Neuron (in vitro differentiated cells): ENCODE measurements at regions not wholly inside any gene's neighbourhood (a gene's known extent, or its start where the extent isn't known, plus 50 kb on each side); places are given as distances from the start of the nearest gene placed in this dataset.
"Not testable (repeated sequence)": the region's sequence is repeated elsewhere in the genome, so short reads cannot be mapped to it uniquely, and the experiment has no call there.

Experiments
- H2AFZ ChIP-seq: one replicate; pipeline ENCODE4 v1.6.1; 2013; ENCODE audit warnings: low read depth, mild to moderate bottlenecking, inconsistent platforms, low read length, moderate library complexity
- H3K27me3 ChIP-seq: one replicate; pipeline ENCODE4 v1.6.1; 2013; ENCODE audit warnings: low read length; ENCODE audit not compliant: insufficient read depth
- H3K36me3 ChIP-seq: one replicate; pipeline ENCODE4 v1.6.1; 2013; ENCODE audit warnings: low read length; ENCODE audit not compliant: insufficient read depth
- H3K4me1 ChIP-seq: one replicate; pipeline ENCODE4 v1.6.1; 2013; ENCODE audit warnings: low read length; ENCODE audit not compliant: insufficient read depth
- H3K4me3 ChIP-seq: 2 replicates; pipeline ENCODE4 v1.5.1; 2013; ENCODE audit warnings: mild to moderate bottlenecking, low read length, moderate library complexity
- H3K9me3 ChIP-seq: one replicate; pipeline ENCODE4 v1.6.1; 2013; ENCODE audit warnings: low read length

- no peaks in the 10 kb centered on the region for H3K27me3 ChIP-seq
- no peaks in the 10 kb centered on the region for H3K9me3 ChIP-seq
- no peak overlapping the region for H3K4me3 ChIP-seq
- H3K4me1 ChIP-seq = no peaks in the 10 kb centered on the region
- no peaks in the 10 kb centered on the region for H3K36me3 ChIP-seq
- H2AFZ ChIP-seq = no peak overlapping the region
Measured at GRCh38 chr1:182331387-182331786, 60.2 kb downstream of the GLUL start.

- Histone ChIP-seq H3K36me3 (no peaks in the 10 kb centered on the region), H3K4me3 (no peak overlapping the region), H3K27me3 (no peaks in the 10 kb centered on the region), H3K4me1 (no peaks in the 10 kb centered on the region), H2AFZ (no peak overlapping the region), H3K9me3 (no peaks in the 10 kb centered on the region)
Measured at GRCh38 chr1:182330303-182330702, 61.3 kb downstream of the GLUL start.

GRCh38 chr1:182329471-182329870 lies 62.1 kb downstream of the GLUL start:
- Histone ChIP-seq H3K36me3 (no peaks in the 10 kb centered on the region), H3K4me1 (no peaks in the 10 kb centered on the region), H2AFZ (no peak overlapping the region), H3K9me3 (no peaks in the 10 kb centered on the region), H3K4me3 (no peak overlapping the region), H3K27me3 (no peaks in the 10 kb centered on the region)

GRCh38 chr1:182328591-182328990 lies 63.0 kb downstream of the GLUL start:
- H3K9me3 ChIP-seq = no peaks in the 10 kb centered on the region
- H3K27me3 ChIP-seq = no peaks in the 10 kb centered on the region
- no peak overlapping the region for H2AFZ ChIP-seq
- H3K36me3 ChIP-seq = no peaks in the 10 kb centered on the region
- no peak overlapping the region for H3K4me3 ChIP-seq
- H3K4me1 ChIP-seq = no peaks in the 10 kb centered on the region

GRCh38 chr1:182325339-182325738 lies 66.3 kb downstream of the GLUL start:
- H3K27me3 ChIP-seq = no peaks in the 10 kb centered on the region
- no peak overlapping the region for H3K4me3 ChIP-seq
- no peak overlapping the region for H2AFZ ChIP-seq
- no peaks in the 10 kb centered on the region for H3K4me1 ChIP-seq
- H3K36me3 ChIP-seq = no peaks in the 10 kb centered on the region
- H3K9me3 ChIP-seq = no peaks in the 10 kb centered on the region

GRCh38 chr1:182321532-182321931 lies 70.1 kb downstream of the GLUL start:
- H2AFZ ChIP-seq, H3K36me3 ChIP-seq, H3K4me1 ChIP-seq, H3K27me3 ChIP-seq, H3K4me3 ChIP-seq, H3K9me3 ChIP-seq: not testable (repeated sequence)

- H3K36me3 ChIP-seq = no peaks in the 10 kb centered on the region
- no peaks in the 10 kb centered on the region for H3K27me3 ChIP-seq
- H2AFZ ChIP-seq = no peak overlapping the region
- no peaks in the 10 kb centered on the region for H3K4me1 ChIP-seq
- no peaks in the 10 kb centered on the region for H3K9me3 ChIP-seq
- no peak overlapping the region for H3K4me3 ChIP-seq
Measured at GRCh38 chr1:182317611-182318161, 73.9 kb downstream of the GLUL start.

- H3K36me3 ChIP-seq, H3K4me3 ChIP-seq, H3K27me3 ChIP-seq, H3K4me1 ChIP-seq, H3K9me3 ChIP-seq, H2AFZ ChIP-seq: not testable (repeated sequence)
Measured at GRCh38 chr1:182316454-182316853, 75.1 kb downstream of the GLUL start.

GRCh38 chr1:182315167-182315556 lies 76.4 kb downstream of the GLUL start:
- no peak overlapping the region for H2AFZ ChIP-seq
- H3K4me1 ChIP-seq = no peaks in the 10 kb centered on the region
- no peaks in the 10 kb centered on the region for H3K9me3 ChIP-seq

GRCh38 chr1:182309631-182310351 lies 81.8 kb downstream of the GLUL start:
- Histone ChIP-seq H3K4me3 (no peak overlapping the region), H3K36me3 (no peaks in the 10 kb centered on the region), H2AFZ (no peak overlapping the region), H3K27me3 (no peaks in the 10 kb centered on the region), H3K4me1 (no peaks in the 10 kb centered on the region), H3K9me3 (no peaks in the 10 kb centered on the region)

More at GRCh38 chr1:182315167-182315556, 76.4 kb downstream of the GLUL start:
- no peaks in the 10 kb centered on the region for H3K27me3 ChIP-seq
- H3K36me3 ChIP-seq = no peaks in the 10 kb centered on the region
- H3K4me3 ChIP-seq = no peak overlapping the region

GRCh38 chr1:182308826-182309225 lies 82.8 kb downstream of the GLUL start:
- H3K9me3 ChIP-seq = no peaks in the 10 kb centered on the region
- H3K4me1 ChIP-seq = no peaks in the 10 kb centered on the region
- H3K36me3 ChIP-seq = no peaks in the 10 kb centered on the region
- H2AFZ ChIP-seq = no peak overlapping the region
- H3K27me3 ChIP-seq = no peaks in the 10 kb centered on the region
- no peak overlapping the region for H3K4me3 ChIP-seq

GRCh38 chr1:182307486-182307885 lies 84.1 kb downstream of the GLUL start:
- H3K27me3 ChIP-seq, H3K4me1 ChIP-seq, H3K9me3 ChIP-seq: not testable (repeated sequence)

GRCh38 chr1:182305861-182306260 lies 85.7 kb downstream of the GLUL start:
- Histone ChIP-seq H3K36me3 (no peaks in the 10 kb centered on the region), H3K4me1 (no peaks in the 10 kb centered on the region), H3K27me3 (no peaks in the 10 kb centered on the region), H3K4me3 (no peak overlapping the region), H3K9me3 (no peaks in the 10 kb centered on the region), H2AFZ (no peak overlapping the region)

More at GRCh38 chr1:182307486-182307885, 84.1 kb downstream of the GLUL start:
- not testable (repeated sequence) for H2AFZ ChIP-seq, H3K4me3 ChIP-seq, H3K36me3 ChIP-seq

- no peaks in the 10 kb centered on the region for H3K9me3 ChIP-seq
- no peaks in the 10 kb centered on the region for H3K27me3 ChIP-seq
- H3K4me3 ChIP-seq = no peak overlapping the region
- peaks cover 3% of the 10 kb centered on the region for H3K4me1 ChIP-seq
- no peak overlapping the region for H2AFZ ChIP-seq
- H3K36me3 ChIP-seq = no peaks in the 10 kb centered on the region
Measured at GRCh38 chr1:182304627-182305026, 87.0 kb downstream of the GLUL start.
